Stimulated activated naive CD4-positive, alpha-beta T cell (primary cell): ENCODE measurements at regions not wholly inside any gene's neighbourhood (a gene's known extent, or its start where the extent isn't known, plus 50 kb on each side); places are given as distances from the start of the nearest gene placed in this dataset.
"Not testable (repeated sequence)": the region's sequence is repeated elsewhere in the genome, so short reads cannot be mapped to it uniquely, and the experiment has no call there.

Experiments used
- DNase-seq, 6 experiments: peaks; one replicate each; lab custom pipeline; 2025; lab: John Stamatoyannopoulos, UW

- DNase-seq, result not testable (repeated sequence)
These were observed 119.1 kb upstream of the RMDN2 start for GRCh38 chr2:37806004-37806403.

GRCh38 chr2:37809525-37809924 lies 115.6 kb upstream of the RMDN2 start:
- DNase-seq, result no peak

- no peak for DNase-seq
These were observed 115.0 kb upstream of the RMDN2 start for GRCh38 chr2:37809931-37810570.

GRCh38 chr2:37812414-37812813 lies 112.7 kb upstream of the RMDN2 start:
- no peak for DNase-seq

GRCh38 chr2:37812941-37813730 lies 112.0 kb upstream of the RMDN2 start:
- no peak for DNase-seq

- no peak for DNase-seq
These were observed 109.1 kb upstream of the RMDN2 start for GRCh38 chr2:37816036-37816435.

GRCh38 chr2:37816686-37817085 lies 108.4 kb upstream of the RMDN2 start:
- DNase-seq, result no peak

- DNase-seq, result no peak
These were observed 105.9 kb upstream of the RMDN2 start for GRCh38 chr2:37819186-37819585.

- DNase-seq, result no peak
These were observed 104.6 kb upstream of the RMDN2 start for GRCh38 chr2:37820471-37820986.

GRCh38 chr2:37825586-37825985 lies 99.5 kb upstream of the RMDN2 start:
- DNase-seq, result no peak

GRCh38 chr2:37826611-37827010 lies 98.5 kb upstream of the RMDN2 start:
- DNase-seq, result no peak

GRCh38 chr2:37827455-37827854 lies 97.6 kb upstream of the RMDN2 start:
- no peak for DNase-seq

- DNase-seq, result no peak
These were observed 97.1 kb upstream of the RMDN2 start for GRCh38 chr2:37827911-37828511.

- no peak for DNase-seq
These were observed 95.9 kb upstream of the RMDN2 start for GRCh38 chr2:37829202-37829601.

- DNase-seq, result no peak
These were observed 95.3 kb upstream of the RMDN2 start for GRCh38 chr2:37829616-37830395.

GRCh38 chr2:37830636-37831035 lies 94.5 kb upstream of the RMDN2 start:
- DNase-seq, result no peak

GRCh38 chr2:37831081-37831780 lies 93.9 kb upstream of the RMDN2 start:
- DNase-seq, result peak in 1 of 6 experiments; percentile 0

- DNase-seq, result peak; percentile 44 to 79 (median 72)
These were observed 92.4 kb upstream of the RMDN2 start for GRCh38 chr2:37832590-37833197.

- DNase-seq, result no peak
These were observed 91.7 kb upstream of the RMDN2 start for GRCh38 chr2:37833423-37833822.

GRCh38 chr2:37836270-37836669 lies 88.8 kb upstream of the RMDN2 start:
- DNase-seq, result no peak

- no peak for DNase-seq
These were observed 88.4 kb upstream of the RMDN2 start for GRCh38 chr2:37836711-37837110.
